BJ (cell line): ENCODE measurements at regions not wholly inside any gene's neighbourhood (a gene's known extent, or its start where the extent isn't known, plus 50 kb on each side); places are given as distances from the start of the nearest gene placed in this dataset.

Source experiments
- CTCF ChIA-PET: fragments of 350-600 bp; formaldehyde crosslinking; extraction: SDS; loops from one replicate; lab custom pipeline; 2021; ENCODE audit warnings: antibody characterized with exemption, inconsistent platforms; lab: Yijun Ruan, JAX
- POLR2A ChIA-PET: fragments of 300-600 bp; sonication (Branson Sonifier 250); formaldehyde crosslinking; extraction: SDS; loops from one replicate; lab custom pipeline; 2021; ENCODE audit warnings: antibody characterized with exemption; lab: Charles Lee
- DNase-seq: peaks from one replicate; pipeline ENCODE4 v3.0.0-alpha.2; 2011; ENCODE audit warnings: low read depth
- H3K27me3 ChIP-seq: 2 replicates; pipeline ENCODE4 v1.6.0; 2011; ENCODE audit warnings: low read length; ENCODE audit not compliant: control insufficient read depth, insufficient read depth
- H3K36me3 ChIP-seq: 2 replicates; pipeline ENCODE4 v1.5.1; 2011; ENCODE audit warnings: low read length; ENCODE audit not compliant: control insufficient read depth, insufficient read depth
- H3K4me3 ChIP-seq: 2 replicates; pipeline ENCODE4 v1.5.1; 2011; ENCODE audit warnings: low read depth, mild to moderate bottlenecking, control low read depth, low read length
- CTCF ChIP-seq: IDR thresholded peaks from 2 replicates; pipeline ENCODE4 v1.5.1; 2011; ENCODE audit warnings: low read depth, mild to moderate bottlenecking, control low read depth, inconsistent platforms, low read length, moderate library complexity; ENCODE audit not compliant: insufficient read depth

- Histone ChIP-seq H3K27me3 (0 out of 2 replicates have a peak, but pooled peaks cover 1% of the 10 kb centered on the region), H3K36me3 (no peaks in the 10 kb centered on the region), H3K4me3 (no peak overlapping the region)
- ChIA-PET POLR2A (no interaction called here), CTCF (no interaction called here)
- no peak for TF ChIP-seq CTCF
- DNase-seq = no peak
Measured at GRCh38 chr4:54863571-54864255, 206.0 kb downstream of the KIT start.

GRCh38 chr4:54861201-54861600, 203.4 kb downstream of the KIT start:
- ChIA-PET CTCF (no interaction called here), POLR2A (no interaction called here)
- H3K27me3 ChIP-seq = peaks cover 3% of the 10 kb centered on the region; the same call in 1 of the 2 replicates
- H3K36me3 ChIP-seq = no peaks in the 10 kb centered on the region
- TF ChIP-seq CTCF = no peak
- DNase-seq = no peak
- no peak overlapping the region for H3K4me3 ChIP-seq

- TF ChIP-seq CTCF = no peak
- ChIA-PET POLR2A (interaction anchor here (0.6 kb wide), 1 partner anchor 14 kb away, joined by 3 read pairs; no protein-coding TSS in a partner anchor), CTCF (interaction anchor here (1.2 kb wide), 1 partner anchor 13 kb away, joined by 4 read pairs; no protein-coding TSS in a partner anchor)
- peaks cover 3% of the 10 kb centered on the region; the same call in 1 of the 2 replicates for H3K27me3 ChIP-seq
- no peak overlapping the region for H3K4me3 ChIP-seq
- DNase-seq = no peak
- no peaks in the 10 kb centered on the region for H3K36me3 ChIP-seq
Measured at GRCh38 chr4:54855191-54855854, 197.6 kb downstream of the KIT start.

- Histone ChIP-seq H3K27me3 (peaks cover 2% of the 10 kb centered on the region; the same call in 1 of the 2 replicates), H3K4me3 (no peak overlapping the region), H3K36me3 (no peaks in the 10 kb centered on the region)
- no peak for TF ChIP-seq CTCF
- ChIA-PET CTCF (interaction anchor here (1.9 kb wide), 1 partner anchor 12 kb away, joined by 6 read pairs; no protein-coding TSS in a partner anchor), POLR2A (no interaction called here)
- no peak for DNase-seq
Measured at GRCh38 chr4:54852602-54853001, 194.8 kb downstream of the KIT start.

GRCh38 chr4:54852054-54852453, 194.3 kb downstream of the KIT start:
- CTCF ChIA-PET = interaction anchor here (1.8 kb wide), 1 partner anchor 11 kb away, joined by 8 read pairs; no protein-coding TSS in a partner anchor
- DNase-seq = no peak
- Histone ChIP-seq H3K36me3 (no peaks in the 10 kb centered on the region), H3K4me3 (no peak overlapping the region), H3K27me3 (peaks cover 1% of the 10 kb centered on the region; the same call in 1 of the 2 replicates)
- no peak for TF ChIP-seq CTCF
- POLR2A ChIA-PET = no interaction called here
